ENCODE measurements at regions not wholly inside any gene's neighbourhood (a gene's known extent, or its start where the extent isn't known, plus 50 kb on each side); places are given as distances from the start of the nearest gene placed in this dataset.

GRCh38 chr11:33959855-33960400, 68.1 kb upstream of the LMO2 start:
- FAIRE-seq (no peak), DNase-seq (ENCODE audit: low read depth, low spot score) (no peak), ATAC-seq (no peak)
- CTCF ChIA-PET, result interaction anchor here (1.2 kb wide), 1 partner anchor 102 kb away, joined by 3 read pairs; no protein-coding TSS in a partner anchor
- H2AFZ ChIP-seq (ENCODE audit: control insufficient read depth, low read depth, low read length), result no peak overlapping the region
- no peak overlapping the region for H3K4me3 ChIP-seq
- POLR2A ChIA-PET, result no interaction called here
- H3K9me3 ChIP-seq (replicated peaks; ENCODE audit: control insufficient read depth, insufficient read depth, low read length), result no peaks in the 10 kb centered on the region
- H3K9ac ChIP-seq (ENCODE audit: control insufficient read depth, insufficient read depth, low read length), result no peak overlapping the region
- in situ Hi-C loops (cut with MboI), result no loop called here
- no peak overlapping the region for H3K4me2 ChIP-seq (ENCODE audit: control insufficient read depth, insufficient read depth)
- RAD21 ChIA-PET (ENCODE audit: unreplicated experiment), result no interaction called here
- H4K20me1 ChIP-seq (ENCODE audit: control insufficient read depth, insufficient read depth), result no peaks in the 10 kb centered on the region
- intact Hi-C loops (cut with micrococcal nuclease; ENCODE audit: unreplicated experiment), result no loop called here
- WGBS (ENCODE audit: insufficient coverage, insufficient replicate concordance, low lambda C conversion rate, missing lambda C conversion rate), result 98% methylated on average over 3 of the region's 3 CpGs
- no peaks in the 10 kb centered on the region for H3K79me2 ChIP-seq (ENCODE audit: control insufficient read depth, insufficient read depth, low read length)
- no peaks in the 10 kb centered on the region for H3K36me3 ChIP-seq (ENCODE audit: control insufficient read depth in 2 of 2, insufficient read depth in 2 of 2, low read length in 1 of 2)
- no peak overlapping the region for H3K27ac ChIP-seq (ENCODE audit: control insufficient read depth, insufficient read depth)
- BruUV-seq (replicated peaks), result no TSS peak
- H3K27me3 ChIP-seq (replicated peaks in 1 of 2; ENCODE audit: control insufficient read depth in 2 of 2, insufficient read depth in 2 of 2, low read length in 1 of 2), result no peaks in the 10 kb centered on the region
- no peaks in the 10 kb centered on the region for H3K4me1 ChIP-seq (ENCODE audit: control insufficient read depth, insufficient read depth, low read length)
- TF ChIP-seq SIX5 (IDR thresholded peaks at IDR 0.05; ENCODE audit: low read depth, low read length, severe bottlenecking) (no peak), WRNIP1 (IDR thresholded peaks at IDR 0.05; ENCODE audit: borderline replicate concordance, low read depth, low read length) (no peak), RUNX3 (IDR thresholded peaks at IDR 0.05; ENCODE audit: low read length) (no peak), MXI1 (IDR thresholded peaks at IDR 0.05; ENCODE audit: low read depth, low read length) (no peak), LARP7 (IDR thresholded peaks at IDR 0.05) (no peak), FOS (IDR thresholded peaks at IDR 0.05; ENCODE audit: borderline replicate concordance, extremely low read depth, insufficient read length) (no peak)
- SMC1A ChIA-PET (ENCODE audit: uncharacterized antibody, unreplicated experiment), result no interaction called here

DNA sequence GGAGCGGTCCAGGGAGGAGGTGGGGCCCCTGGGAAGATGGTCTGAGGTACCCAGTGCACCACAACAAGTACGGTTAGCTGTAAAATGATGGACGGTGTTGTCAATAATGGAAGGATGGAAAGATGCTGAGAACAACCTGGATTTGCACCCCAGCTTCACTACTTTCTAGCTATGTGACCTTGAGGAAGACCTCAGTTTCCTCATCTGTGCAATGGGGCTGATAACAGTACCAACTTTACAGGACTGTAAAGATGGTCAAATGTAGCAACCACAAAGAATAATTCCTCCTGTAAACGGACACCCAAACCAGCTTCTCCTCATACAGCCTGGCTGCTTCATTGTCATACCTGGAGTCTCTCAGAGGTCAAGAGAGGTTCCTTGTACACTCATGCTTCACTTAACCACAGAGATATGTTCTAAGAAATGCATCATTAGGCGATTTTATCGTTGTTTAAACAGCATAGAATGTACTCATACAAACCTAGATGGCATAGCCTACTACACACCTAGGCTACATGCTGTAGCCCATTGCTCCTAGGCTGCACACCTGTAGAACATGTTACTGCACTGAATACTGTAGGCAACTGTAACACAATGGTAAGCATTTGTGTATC, 65.5 kb upstream of the LMO2 start:
- intact Hi-C loops (cut with micrococcal nuclease; ENCODE audit: unreplicated experiment) (no loop called here), in situ Hi-C loops (cut with MboI) (no loop called here)
- RAD21 ChIA-PET (ENCODE audit: unreplicated experiment), result interaction anchor here (0.5 kb wide), 1 partner anchor 45 kb away, joined by 3 read pairs; no protein-coding TSS in a partner anchor
- ATAC-seq (no peak), FAIRE-seq (no peak), DNase-seq (ENCODE audit: low read depth, low spot score) (no peak)
- WGBS (ENCODE audit: insufficient coverage, insufficient replicate concordance, low lambda C conversion rate, missing lambda C conversion rate), result 47% methylated on average over 6 of the region's 6 CpGs
- H3K36me3 ChIP-seq (ENCODE audit: control insufficient read depth in 2 of 2, insufficient read depth in 2 of 2, low read length in 1 of 2), result no peaks in the 10 kb centered on the region
- H3K79me2 ChIP-seq (ENCODE audit: control insufficient read depth, insufficient read depth, low read length), result no peaks in the 10 kb centered on the region
- no peaks in the 10 kb centered on the region for H3K4me1 ChIP-seq (ENCODE audit: control insufficient read depth, insufficient read depth, low read length)
- no peak overlapping the region for H3K9ac ChIP-seq (ENCODE audit: control insufficient read depth, insufficient read depth, low read length)
- no TSS peak for BruUV-seq (replicated peaks)
- POLR2A ChIA-PET, result no interaction called here
- SMC1A ChIA-PET (ENCODE audit: uncharacterized antibody, unreplicated experiment), result no interaction called here
- CTCF ChIA-PET, result interaction anchor here (0.7 to 1.2 kb wide), 3 partner anchors 13 to 99 kb away, joined by 3 to 4 read pairs (median 3); no protein-coding TSS in a partner anchor
- H4K20me1 ChIP-seq (ENCODE audit: control insufficient read depth, insufficient read depth), result no peaks in the 10 kb centered on the region
- no peaks in the 10 kb centered on the region for H3K9me3 ChIP-seq (replicated peaks; ENCODE audit: control insufficient read depth, insufficient read depth, low read length)
- no peaks in the 10 kb centered on the region for H3K27me3 ChIP-seq (replicated peaks in 1 of 2; ENCODE audit: control insufficient read depth in 2 of 2, insufficient read depth in 2 of 2, low read length in 1 of 2)
- H3K4me3 ChIP-seq, result no peak overlapping the region
- no peak overlapping the region for H2AFZ ChIP-seq (ENCODE audit: control insufficient read depth, low read depth, low read length)
- no peak overlapping the region for H3K27ac ChIP-seq (ENCODE audit: control insufficient read depth, insufficient read depth)
- no peak overlapping the region for H3K4me2 ChIP-seq (ENCODE audit: control insufficient read depth, insufficient read depth)
- TF ChIP-seq MTA3 (IDR thresholded peaks at IDR 0.05; ENCODE audit: borderline replicate concordance, low read length), result no peak
- TF ChIP-seq ZBTB40 (IDR thresholded peaks at IDR 0.05; ENCODE audit: borderline replicate concordance), result no peak
- TF ChIP-seq CREM (IDR thresholded peaks at IDR 0.05; ENCODE audit: low read depth), result no peak
- no peak for TF ChIP-seq NFYB (IDR thresholded peaks at IDR 0.05; ENCODE audit: insufficient read depth, low read depth, low read length)
